ENCODE measurements at regions not wholly inside any gene's neighbourhood (a gene's known extent, or its start where the extent isn't known, plus 50 kb on each side); places are given as distances from the start of the nearest gene placed in this dataset.

GRCh38 chr7:109154748-109155147, 585.1 kb downstream of the DNAJB9 start:
- DNase-seq (ENCODE audit: insufficient read length, low spot score): no peak
- TF ChIP-seq, protein P1, sequence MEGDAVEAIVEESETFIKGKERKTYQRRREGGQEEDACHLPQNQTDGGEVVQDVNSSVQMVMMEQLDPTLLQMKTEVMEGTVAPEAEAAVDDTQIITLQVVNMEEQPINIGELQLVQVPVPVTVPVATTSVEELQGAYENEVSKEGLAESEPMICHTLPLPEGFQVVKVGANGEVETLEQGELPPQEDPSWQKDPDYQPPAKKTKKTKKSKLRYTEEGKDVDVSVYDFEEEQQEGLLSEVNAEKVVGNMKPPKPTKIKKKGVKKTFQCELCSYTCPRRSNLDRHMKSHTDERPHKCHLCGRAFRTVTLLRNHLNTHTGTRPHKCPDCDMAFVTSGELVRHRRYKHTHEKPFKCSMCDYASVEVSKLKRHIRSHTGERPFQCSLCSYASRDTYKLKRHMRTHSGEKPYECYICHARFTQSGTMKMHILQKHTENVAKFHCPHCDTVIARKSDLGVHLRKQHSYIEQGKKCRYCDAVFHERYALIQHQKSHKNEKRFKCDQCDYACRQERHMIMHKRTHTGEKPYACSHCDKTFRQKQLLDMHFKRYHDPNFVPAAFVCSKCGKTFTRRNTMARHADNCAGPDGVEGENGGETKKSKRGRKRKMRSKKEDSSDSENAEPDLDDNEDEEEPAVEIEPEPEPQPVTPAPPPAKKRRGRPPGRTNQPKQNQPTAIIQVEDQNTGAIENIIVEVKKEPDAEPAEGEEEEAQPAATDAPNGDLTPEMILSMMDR (IDR thresholded peaks at IDR 0.05; ENCODE audit: insufficient read depth, missing control alignments): no peak
- FAIRE-seq: no peak

GRCh38 chr7:109158246-109158645, 588.6 kb downstream of the DNAJB9 start:
- TF ChIP-seq, protein P1 (IDR thresholded peaks at IDR 0.05; ENCODE audit: insufficient read depth, missing control alignments): no peak
- DNase-seq (ENCODE audit: insufficient read length, low spot score) (no peak), FAIRE-seq (no peak)

DNA sequence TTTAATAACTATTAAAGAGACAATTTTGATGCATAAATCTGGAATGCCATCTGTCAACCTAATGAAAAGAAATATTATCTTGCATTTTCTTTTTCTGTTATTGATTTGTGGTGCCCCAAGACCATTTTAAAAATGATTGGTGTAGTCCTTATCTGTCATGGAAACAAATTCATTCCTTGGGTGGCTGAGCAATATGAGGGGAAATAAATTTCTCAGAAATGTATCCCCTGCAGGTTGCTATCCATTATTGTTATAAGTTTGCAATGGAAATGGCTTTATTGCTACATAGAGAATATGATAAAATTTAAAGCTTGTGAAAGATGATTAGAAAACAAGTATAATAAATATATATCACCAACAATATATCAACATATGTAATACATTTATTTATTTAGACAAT, 607.0 kb downstream of the DNAJB9 start:
- TF ChIP-seq, protein P1 (IDR thresholded peaks at IDR 0.05; ENCODE audit: insufficient read depth, missing control alignments): no peak
- FAIRE-seq (no peak), DNase-seq (ENCODE audit: insufficient read length, low spot score) (no peak)

GRCh38 chr7:109178342-109178741, 608.7 kb downstream of the DNAJB9 start:
- FAIRE-seq (no peak), DNase-seq (ENCODE audit: insufficient read length, low spot score) (no peak)
- TF ChIP-seq, protein P1 (IDR thresholded peaks at IDR 0.05; ENCODE audit: insufficient read depth, missing control alignments): no peak

- DNase-seq (ENCODE audit: insufficient read length, low spot score) (no peak), FAIRE-seq (no peak)
- TF ChIP-seq, protein P1 (IDR thresholded peaks at IDR 0.05; ENCODE audit: insufficient read depth, missing control alignments): no peak
These were observed 609.9 kb downstream of the DNAJB9 start for GRCh38 chr7:109179601-109180000.

GRCh38 chr7:109190766-109191398, 621.2 kb downstream of the DNAJB9 start:
- FAIRE-seq (no peak), DNase-seq (ENCODE audit: insufficient read length, low spot score) (no peak)
- TF ChIP-seq, protein P1 (IDR thresholded peaks at IDR 0.05; ENCODE audit: insufficient read depth, missing control alignments): no peak

DNA sequence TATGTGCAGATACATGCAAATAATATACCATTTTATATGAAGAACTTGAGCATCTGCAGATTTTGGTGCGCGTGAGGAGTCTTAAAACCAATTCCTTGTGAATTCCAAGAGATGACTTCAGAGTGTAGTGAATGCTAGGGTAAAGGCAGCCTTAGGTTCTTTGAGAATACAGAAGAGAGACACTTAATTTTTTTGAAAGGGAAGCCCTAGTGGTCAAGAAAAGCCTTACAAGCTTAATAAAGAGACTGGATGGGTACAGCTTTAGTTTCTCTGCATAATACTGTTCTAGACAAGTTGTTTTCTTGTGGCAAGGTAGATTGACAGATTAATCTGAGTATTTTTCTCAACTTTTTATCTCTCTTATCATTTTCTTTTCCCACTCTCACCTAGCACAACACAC, 636.5 kb downstream of the DNAJB9 start:
- FAIRE-seq (no peak), DNase-seq (ENCODE audit: insufficient read length, low spot score) (no peak)
- TF ChIP-seq, protein P1 (IDR thresholded peaks at IDR 0.05; ENCODE audit: insufficient read depth, missing control alignments): no peak
